ENCODE measurements at regions not wholly inside any gene's neighbourhood (a gene's known extent, or its start where the extent isn't known, plus 50 kb on each side); places are given as distances from the start of the nearest gene placed in this dataset.
A peak's percentile ranks its signal among the peaks of the same experiment; 100 is the strongest.

DNA sequence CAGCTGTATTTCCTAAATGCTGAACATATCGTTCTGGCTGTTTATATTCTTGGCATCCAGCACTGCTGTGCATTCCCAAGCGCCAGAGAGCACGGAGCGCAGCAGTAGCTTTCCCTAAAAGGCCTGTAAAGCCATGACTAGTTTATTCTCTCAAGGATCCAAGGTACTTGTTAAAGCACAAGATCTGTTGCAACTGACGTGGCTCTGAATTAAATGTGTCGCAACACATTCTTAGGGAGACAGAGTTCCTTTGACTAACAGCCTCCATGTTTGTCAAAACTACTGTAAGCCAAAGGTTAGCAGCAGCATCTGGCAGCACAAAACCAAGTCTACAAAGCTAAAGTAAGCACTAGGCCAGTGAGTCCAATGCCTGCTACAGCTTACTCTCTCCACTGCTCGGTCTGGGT is 188.6 kb upstream of the FN1 start (continued):
- TF ChIP-seq FOXO4 (CRISPR knock-in tag; conservative IDR thresholded peaks at IDR 0.05) (0 out of 2 replicates have a peak, but pooled peaks have one; percentile 36), MTA1 (CRISPR knock-in tag; IDR thresholded peaks at IDR 0.05; ENCODE audit: borderline replicate concordance) (no peak), NFIC (IDR thresholded peaks at IDR 0.05; ENCODE audit: low read length) (peak; percentile 60; the same call in 1 of the 2 replicates), ZFP36L1 (CRISPR knock-in tag; IDR thresholded peaks at IDR 0.05) (0 out of 2 replicates have a peak, but pooled peaks have one; percentile 44), ZNF724P (CRISPR knock-in tag; IDR thresholded peaks at IDR 0.05; ENCODE audit: borderline replicate concordance) (no peak), SMARCC2 (IDR thresholded peaks at IDR 0.05) (no peak), ZNF121 (CRISPR knock-in tag; IDR thresholded peaks at IDR 0.05) (no peak), LCORL (IDR thresholded peaks at IDR 0.05) (no peak), LCORL (CRISPR knock-in tag; IDR thresholded peaks at IDR 0.05) (no peak), HOXA3 (CRISPR knock-in tag; IDR thresholded peaks at IDR 0.05) (peak; percentile 96), ASH2L (IDR thresholded peaks at IDR 0.05; ENCODE audit: insufficient read length, low read depth, low read length) (peak; percentile 28), ZFY (CRISPR knock-in tag; IDR thresholded peaks at IDR 0.05) (peak; percentile 69), CHCHD3 (CRISPR knock-in tag; IDR thresholded peaks at IDR 0.05) (no peak), TGIF2 (CRISPR knock-in tag; IDR thresholded peaks at IDR 0.05) (0 out of 2 replicates have a peak, but pooled peaks have one; percentile 19), BRCA1 (CRISPR knock-in tag; IDR thresholded peaks at IDR 0.05) (no peak), NCOA2 (CRISPR knock-in tag; IDR thresholded peaks at IDR 0.05) (peak; percentile 79), TBL1XR1 (IDR thresholded peaks at IDR 0.05; ENCODE audit: borderline replicate concordance, low read length, partially characterized antibody) (peak; percentile 12), CEBPG (CRISPR knock-in tag; IDR thresholded peaks at IDR 0.05) (peak; percentile 97), KDM6A (CRISPR knock-in tag; IDR thresholded peaks at IDR 0.05; ENCODE audit: low read depth) (0 out of 2 replicates have a peak, but pooled peaks have one; percentile 17), YEATS4 (CRISPR knock-in tag; IDR thresholded peaks at IDR 0.05; ENCODE audit: borderline replicate concordance) (peak; percentile 28; the same call in 1 of the 2 replicates), SP2 (CRISPR knock-in tag; IDR thresholded peaks at IDR 0.05) (no peak), SMAD1 (CRISPR knock-in tag; IDR thresholded peaks at IDR 0.05; ENCODE audit: borderline replicate concordance, low read depth) (no peak), JARID2 (CRISPR knock-in tag; IDR thresholded peaks at IDR 0.05; ENCODE audit: insufficient replicate concordance) (no peak), ZNF749 (CRISPR knock-in tag; IDR thresholded peaks at IDR 0.05; ENCODE audit: borderline replicate concordance) (0 out of 2 replicates have a peak, but pooled peaks have one; percentile 30), ARNT2 (CRISPR knock-in tag; IDR thresholded peaks at IDR 0.05; ENCODE audit: low read depth) (0 out of 2 replicates have a peak, but pooled peaks have one; percentile 26), ZNF644 (CRISPR knock-in tag; IDR thresholded peaks at IDR 0.05; ENCODE audit: low read depth) (peak; percentile 98), FOSL2 (CRISPR knock-in tag; IDR thresholded peaks at IDR 0.05) (peak; percentile 70), SMAD3 (CRISPR knock-in tag; IDR thresholded peaks at IDR 0.05) (no peak; the same call in 1 of the 2 replicates), ZNF292 (CRISPR knock-in tag; IDR thresholded peaks at IDR 0.05; ENCODE audit: borderline replicate concordance, low read depth) (peak; percentile 78; the same call in 1 of the 2 replicates), ZSCAN31 (CRISPR knock-in tag; IDR thresholded peaks at IDR 0.05; ENCODE audit: low read depth) (no peak), HNRNPUL1 (IDR thresholded peaks at IDR 0.05; ENCODE audit: low read depth, low read length) (no peak)
- TF ChIP-seq, protein P1, sequence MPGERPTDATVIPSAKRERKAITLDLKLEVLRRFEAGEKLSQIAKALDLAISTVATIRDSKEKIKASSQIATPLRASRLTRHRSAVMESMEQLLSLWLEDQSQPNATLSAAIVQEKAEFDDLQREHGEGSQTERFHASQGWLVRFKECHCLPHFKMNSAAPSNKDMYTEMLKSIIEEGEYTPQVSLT (CRISPR knock-in tag; IDR thresholded peaks at IDR 0.05; ENCODE audit: borderline replicate concordance, low read depth): no peak
- TF ChIP-seq, protein P2, sequence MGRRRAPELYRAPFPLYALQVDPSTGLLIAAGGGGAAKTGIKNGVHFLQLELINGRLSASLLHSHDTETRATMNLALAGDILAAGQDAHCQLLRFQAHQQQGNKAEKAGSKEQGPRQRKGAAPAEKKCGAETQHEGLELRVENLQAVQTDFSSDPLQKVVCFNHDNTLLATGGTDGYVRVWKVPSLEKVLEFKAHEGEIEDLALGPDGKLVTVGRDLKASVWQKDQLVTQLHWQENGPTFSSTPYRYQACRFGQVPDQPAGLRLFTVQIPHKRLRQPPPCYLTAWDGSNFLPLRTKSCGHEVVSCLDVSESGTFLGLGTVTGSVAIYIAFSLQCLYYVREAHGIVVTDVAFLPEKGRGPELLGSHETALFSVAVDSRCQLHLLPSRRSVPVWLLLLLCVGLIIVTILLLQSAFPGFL (CRISPR knock-in tag; IDR thresholded peaks at IDR 0.05): no peak

Data from HepG2 (cell line).